Vagina (tissue), 2 donors: ENCODE measurements at regions not wholly inside any gene's neighbourhood (a gene's known extent, or its start where the extent isn't known, plus 50 kb on each side); places are given as distances from the start of the nearest gene placed in this dataset.

ENCODE experiments used
- POLR2A ChIP-seq, 2 donors: fragments of 450-650 bp; IDR thresholded peaks; one replicate each; pipeline ENCODE4 v1.6.1; 2017; ENCODE audit warnings: antibody characterized with exemption in 2 of 2, mild to moderate bottlenecking in 2 of 2, moderate library complexity in 2 of 2
- POLR2AphosphoS5 ChIP-seq, 2 donors: sonication (generic); formaldehyde crosslinking; IDR thresholded peaks; one replicate each; pipeline ENCODE4 v1.9.0; 2017; ENCODE audit warnings: antibody characterized with exemption in 2 of 2, mild to moderate bottlenecking in 2 of 2, low read depth in 1 of 2; ENCODE audit not compliant: insufficient read depth in 1 of 2
- TF ChIP-seq, protein P1 (sequence below), 3 experiments: fragments of 450-650 bp in 2 of 3; fragments of 200-600 bp in 1 of 3; sonication (generic) in 1 of 3; IDR thresholded peaks; one replicate each; pipeline ENCODE4 v1.5.1; 2017 to 2019; ENCODE audit warnings: antibody characterized with exemption in 3 of 3, mild to moderate bottlenecking in 2 of 3, moderate library complexity in 2 of 3

DNA sequence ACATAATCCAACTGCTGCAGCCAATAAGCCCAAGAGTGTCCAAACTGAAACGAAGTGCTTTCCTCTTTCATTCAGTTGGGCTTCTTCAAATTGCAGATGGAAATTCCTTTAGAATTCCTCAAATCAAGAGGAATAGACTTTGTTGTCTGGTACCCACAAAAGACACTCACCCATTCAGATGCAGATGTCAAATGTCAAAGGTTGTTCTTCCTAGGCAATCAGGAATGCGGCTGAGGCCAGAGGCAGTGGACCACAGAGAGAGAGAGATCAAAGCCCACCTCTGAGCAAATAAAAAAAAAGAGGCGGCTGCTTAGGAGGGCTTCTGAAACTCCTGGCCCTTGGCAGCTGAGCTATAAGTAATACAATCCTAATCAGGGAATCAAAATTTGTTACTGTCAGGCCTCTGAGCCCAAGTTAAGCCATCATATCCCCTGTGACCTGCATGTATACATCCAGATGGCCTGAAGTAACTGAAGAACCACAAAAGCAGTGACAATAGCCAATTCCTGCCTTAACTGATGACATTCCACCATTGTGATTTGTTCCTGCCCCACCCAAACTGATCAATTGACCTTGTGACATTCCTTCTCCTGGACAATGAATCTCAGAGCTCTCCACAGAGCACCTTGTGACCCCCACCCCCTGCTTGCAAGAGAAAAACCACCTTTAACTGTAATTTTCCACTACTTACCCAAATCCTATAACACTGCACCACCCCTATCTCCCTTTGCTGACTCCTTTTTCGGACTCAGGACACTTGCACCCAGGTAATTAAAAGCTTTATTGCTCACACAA lies 303.0 kb upstream of the GJE1 start:
- TF ChIP-seq, protein P1, sequence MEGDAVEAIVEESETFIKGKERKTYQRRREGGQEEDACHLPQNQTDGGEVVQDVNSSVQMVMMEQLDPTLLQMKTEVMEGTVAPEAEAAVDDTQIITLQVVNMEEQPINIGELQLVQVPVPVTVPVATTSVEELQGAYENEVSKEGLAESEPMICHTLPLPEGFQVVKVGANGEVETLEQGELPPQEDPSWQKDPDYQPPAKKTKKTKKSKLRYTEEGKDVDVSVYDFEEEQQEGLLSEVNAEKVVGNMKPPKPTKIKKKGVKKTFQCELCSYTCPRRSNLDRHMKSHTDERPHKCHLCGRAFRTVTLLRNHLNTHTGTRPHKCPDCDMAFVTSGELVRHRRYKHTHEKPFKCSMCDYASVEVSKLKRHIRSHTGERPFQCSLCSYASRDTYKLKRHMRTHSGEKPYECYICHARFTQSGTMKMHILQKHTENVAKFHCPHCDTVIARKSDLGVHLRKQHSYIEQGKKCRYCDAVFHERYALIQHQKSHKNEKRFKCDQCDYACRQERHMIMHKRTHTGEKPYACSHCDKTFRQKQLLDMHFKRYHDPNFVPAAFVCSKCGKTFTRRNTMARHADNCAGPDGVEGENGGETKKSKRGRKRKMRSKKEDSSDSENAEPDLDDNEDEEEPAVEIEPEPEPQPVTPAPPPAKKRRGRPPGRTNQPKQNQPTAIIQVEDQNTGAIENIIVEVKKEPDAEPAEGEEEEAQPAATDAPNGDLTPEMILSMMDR (IDR thresholded peaks at IDR 0.05) = no peak
- TF ChIP-seq POLR2A (IDR thresholded peaks at IDR 0.05) (no peak), POLR2AphosphoS5 (IDR thresholded peaks at IDR 0.05; ENCODE audit: insufficient read depth in 1 of 2, low read depth in 1 of 2) (no peak)
